Upper lobe of left lung (tissue), 4 donors: ENCODE measurements at regions not wholly inside any gene's neighbourhood (a gene's known extent, or its start where the extent isn't known, plus 50 kb on each side); places are given as distances from the start of the nearest gene placed in this dataset.

Experiments used
- CTCF ChIP-seq, 6 experiments: fragments of 450-650 bp in 4 of 6; fragments of 200-600 bp in 2 of 6; sonication (generic) in 2 of 6; IDR thresholded peaks; one replicate each; pipeline ENCODE4 v1.5.1; 2016 to 2019; ENCODE audit warnings: antibody characterized with exemption in 6 of 6
- EP300 ChIP-seq, 4 donors: sonication (generic); formaldehyde crosslinking; IDR thresholded peaks; one replicate each; pipeline ENCODE4 v1.5.1; 2017; ENCODE audit warnings: antibody characterized with exemption in 4 of 4, control low read depth in 2 of 4
- POLR2A ChIP-seq, 4 donors: fragments of 450-650 bp; IDR thresholded peaks; one replicate each; pipeline ENCODE4 v1.5.1; 2016 to 2017; ENCODE audit warnings: antibody characterized with exemption in 4 of 4, mild to moderate bottlenecking in 2 of 4
- POLR2AphosphoS5 ChIP-seq, 2 donors: sonication (generic); formaldehyde crosslinking; IDR thresholded peaks; one replicate each; pipeline ENCODE4 v1.5.1; 2017; ENCODE audit warnings: antibody characterized with exemption in 2 of 2

- TF ChIP-seq EP300 (IDR thresholded peaks at IDR 0.05) = no peak
- no peak for TF ChIP-seq POLR2A (IDR thresholded peaks at IDR 0.05)
- no peak for TF ChIP-seq CTCF (IDR thresholded peaks at IDR 0.05)
- TF ChIP-seq POLR2AphosphoS5 (IDR thresholded peaks at IDR 0.05) = no peak
These were observed 372.0 kb upstream of the ATP10A start for GRCh38 chr15:26234976-26235767.
